COLO668 (cell line): ENCODE measurements at regions not wholly inside any gene's neighbourhood (a gene's known extent, or its start where the extent isn't known, plus 50 kb on each side); places are given as distances from the start of the nearest gene placed in this dataset.
"Not testable (repeated sequence)": the region's sequence is repeated elsewhere in the genome, so short reads cannot be mapped to it uniquely, and the experiment has no call there.

Experiments
- DNase-seq: peaks from one replicate; lab custom pipeline; 2025; ENCODE audit not compliant: unreplicated experiment; lab: John Stamatoyannopoulos, UW

GRCh38 chr2:9707611-9708160 is 76.9 kb upstream of the YWHAQ start:
- no peak for DNase-seq

GRCh38 chr2:9708683-9709538 is 78.1 kb upstream of the YWHAQ start:
- DNase-seq: peak; percentile 32

- no peak for DNase-seq
Measured at GRCh38 chr2:9709539-9710285, 78.9 kb upstream of the YWHAQ start.

DNA sequence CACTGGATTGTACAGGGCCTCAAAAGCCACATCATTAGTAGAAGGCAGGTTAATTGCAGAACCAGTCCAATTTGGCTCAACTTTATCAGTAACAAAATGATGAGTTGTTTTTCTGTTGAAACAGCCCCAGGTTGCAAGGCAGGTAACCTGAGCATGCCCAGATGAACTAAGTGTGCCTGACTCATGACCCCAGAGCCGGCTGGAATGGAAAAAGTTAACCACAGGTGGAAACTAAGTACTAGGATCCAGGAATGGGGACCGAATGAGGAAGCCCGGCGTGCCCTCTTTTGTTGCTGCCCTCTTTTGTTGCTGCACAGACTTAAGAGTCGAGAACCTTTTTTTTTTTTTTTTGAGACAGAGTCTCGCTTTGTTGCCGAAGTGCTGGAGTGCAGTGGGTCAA is 79.5 kb upstream of the YWHAQ start:
- DNase-seq: no peak

DNA sequence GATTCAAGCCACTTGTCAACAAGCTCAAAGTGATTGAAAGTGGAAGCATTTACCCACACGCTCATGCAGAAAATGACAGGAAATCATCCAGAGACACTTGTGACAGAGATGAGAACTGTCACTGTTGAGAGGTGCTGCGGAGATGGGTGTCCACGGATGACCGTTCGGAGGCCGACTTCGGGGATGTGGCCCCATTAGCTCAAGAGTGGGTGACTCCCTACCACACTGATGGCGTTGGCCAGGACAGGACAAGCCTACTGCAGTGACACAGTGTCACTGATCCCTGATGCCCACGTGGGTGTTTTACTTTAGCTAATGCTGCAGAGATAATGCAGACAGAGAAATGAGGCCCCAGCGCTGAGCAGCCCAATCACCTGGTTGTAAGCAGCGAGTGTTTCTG is 81.5 kb upstream of the YWHAQ start:
- DNase-seq: no peak

GRCh38 chr2:9714630-9715214 is 83.9 kb upstream of the YWHAQ start:
- DNase-seq: no peak

- DNase-seq: no peak
Measured at GRCh38 chr2:9715238-9715637, 84.4 kb upstream of the YWHAQ start.

- DNase-seq: no peak
Measured at GRCh38 chr2:9717886-9718451, 87.2 kb upstream of the YWHAQ start.

DNA sequence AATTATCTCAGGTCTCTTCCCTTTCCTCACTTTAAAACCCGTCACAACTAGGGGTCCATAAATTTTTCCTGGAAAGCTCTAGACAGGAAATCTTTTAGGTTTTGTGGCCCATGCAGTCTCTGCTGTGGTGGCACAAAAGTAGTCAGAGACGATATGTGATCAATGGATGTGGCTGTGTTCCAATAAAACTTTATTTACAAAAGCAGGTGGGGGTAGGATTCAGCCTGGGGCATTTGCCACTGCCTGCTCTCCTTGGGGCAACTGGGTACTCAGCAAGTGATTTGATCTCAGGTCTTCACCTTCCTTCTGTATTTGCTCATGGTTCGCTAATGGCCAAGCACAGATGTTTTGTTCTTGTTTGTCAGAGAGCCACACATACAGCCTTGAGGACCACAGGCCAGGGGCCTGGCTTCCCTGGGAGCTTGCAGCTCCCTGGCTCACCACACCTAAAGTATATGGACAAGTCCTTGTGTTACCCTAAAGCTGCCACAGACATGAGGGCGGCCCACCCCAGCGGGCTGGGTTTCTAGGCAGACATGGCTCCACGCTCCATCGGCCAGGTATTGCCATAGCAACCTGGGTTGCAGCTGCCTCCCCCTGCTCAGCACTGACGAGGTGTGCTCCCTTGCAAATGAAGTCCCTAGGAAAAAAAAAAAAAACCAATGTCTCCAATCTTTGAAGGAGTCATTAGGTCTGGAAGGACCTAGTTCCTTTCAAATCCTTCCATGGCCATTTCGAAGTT is 89.7 kb upstream of the YWHAQ start:
- peak; percentile 41 for DNase-seq

GRCh38 chr2:9721344-9721743 is 90.5 kb upstream of the YWHAQ start:
- DNase-seq: no peak

- DNase-seq: no peak
Measured at GRCh38 chr2:9722451-9722850, 91.7 kb upstream of the YWHAQ start.

DNA sequence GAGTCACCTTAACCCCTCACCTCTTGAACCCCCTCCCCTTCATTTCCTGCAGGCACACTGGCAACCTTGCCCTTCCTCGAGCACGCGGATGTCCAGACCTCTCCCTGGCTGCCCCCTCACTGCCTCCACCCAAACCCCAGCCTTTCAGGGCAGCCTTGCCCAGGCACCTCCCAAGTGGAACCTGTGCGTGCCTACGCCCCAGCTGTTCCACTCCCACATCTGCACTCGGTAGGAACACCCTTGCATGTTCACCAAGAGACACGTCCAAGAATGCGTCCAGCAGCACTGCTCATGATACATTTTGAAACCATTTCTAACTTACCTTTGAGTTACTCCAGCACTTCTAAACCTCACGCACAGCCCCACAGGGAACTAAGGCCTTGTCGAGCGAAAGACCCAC is 93.8 kb upstream of the YWHAQ start:
- DNase-seq: no peak

- no peak for DNase-seq
Measured at GRCh38 chr2:9725106-9725505, 94.3 kb upstream of the YWHAQ start.

DNA sequence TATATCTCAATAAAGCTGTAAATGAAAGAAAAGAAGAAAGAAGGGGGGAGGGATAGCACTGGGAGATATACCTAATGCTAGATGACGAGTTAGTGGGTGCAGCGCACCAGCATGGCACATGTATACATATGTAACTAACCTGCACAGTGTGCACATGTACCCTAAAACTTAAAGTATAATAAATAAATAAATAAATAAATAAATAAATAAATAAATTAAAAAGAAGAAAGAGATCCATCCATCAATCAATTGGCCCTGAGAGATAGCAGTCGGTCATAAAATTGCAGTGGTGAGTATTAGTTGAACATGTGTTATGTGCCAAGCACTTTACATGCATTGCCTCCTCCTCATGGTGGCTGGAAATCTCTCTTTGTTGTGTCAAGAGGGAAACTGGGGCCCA is 95.2 kb upstream of the YWHAQ start:
- not testable (repeated sequence) for DNase-seq

DNA sequence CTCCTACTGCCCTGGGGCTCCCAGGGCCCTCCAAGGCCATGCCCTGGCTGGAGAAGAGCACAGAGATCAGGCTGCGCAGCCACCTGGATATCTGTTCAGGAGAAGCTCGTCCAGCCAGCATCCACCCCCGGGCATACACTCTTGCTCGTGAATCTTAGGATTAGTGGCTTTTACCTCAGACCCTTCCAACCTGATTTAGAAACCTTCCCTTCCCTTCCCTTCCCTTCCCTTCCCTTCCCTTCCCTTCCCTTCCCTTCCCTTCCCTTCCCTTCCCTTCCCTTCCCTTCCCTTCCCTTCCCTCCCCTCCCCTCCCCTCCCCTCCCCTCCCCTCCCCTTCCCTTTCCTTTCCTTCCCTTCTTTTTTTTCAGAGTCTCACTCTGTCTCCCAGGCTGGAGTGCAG is 99.7 kb upstream of the YWHAQ start:
- not testable (repeated sequence) for DNase-seq

DNA sequence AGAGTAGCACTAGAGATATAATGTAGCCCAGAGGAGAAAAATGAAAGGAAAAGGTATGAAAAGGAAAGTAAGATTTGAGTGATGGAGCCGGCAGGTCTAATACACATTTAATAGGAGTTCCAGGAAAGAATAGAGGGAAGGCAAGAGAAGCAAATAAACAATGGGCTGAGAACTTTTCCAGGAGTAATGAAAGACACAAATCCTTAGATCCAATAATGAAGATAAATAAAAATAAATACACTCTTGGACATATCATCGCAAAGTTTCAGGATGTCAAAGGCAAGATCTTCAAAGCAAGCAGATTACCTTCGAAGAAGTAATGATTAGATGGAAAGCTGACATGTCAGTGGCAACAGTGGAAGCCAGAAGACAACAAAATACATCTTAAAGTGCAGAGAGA is 102.0 kb upstream of the YWHAQ start:
- DNase-seq: no peak

DNA sequence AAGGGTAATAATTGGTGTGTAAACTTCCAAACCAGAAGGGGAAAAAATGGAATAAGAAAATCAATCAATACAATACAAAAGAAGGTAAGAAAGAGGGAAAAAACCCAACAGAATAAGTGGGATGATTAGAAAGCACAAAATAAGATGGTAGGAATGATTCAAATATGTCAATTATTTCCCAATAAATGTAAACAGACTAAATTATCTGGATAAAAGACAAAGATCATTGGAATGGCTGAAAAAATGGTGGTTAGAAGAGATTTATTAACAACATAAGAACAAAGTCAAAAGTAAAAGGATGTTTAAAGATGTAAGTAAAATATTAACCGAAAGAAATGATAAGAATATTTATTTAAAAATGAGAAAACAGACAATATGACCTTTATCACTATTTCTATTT is 103.5 kb upstream of the YWHAQ start:
- DNase-seq: no peak

DNA sequence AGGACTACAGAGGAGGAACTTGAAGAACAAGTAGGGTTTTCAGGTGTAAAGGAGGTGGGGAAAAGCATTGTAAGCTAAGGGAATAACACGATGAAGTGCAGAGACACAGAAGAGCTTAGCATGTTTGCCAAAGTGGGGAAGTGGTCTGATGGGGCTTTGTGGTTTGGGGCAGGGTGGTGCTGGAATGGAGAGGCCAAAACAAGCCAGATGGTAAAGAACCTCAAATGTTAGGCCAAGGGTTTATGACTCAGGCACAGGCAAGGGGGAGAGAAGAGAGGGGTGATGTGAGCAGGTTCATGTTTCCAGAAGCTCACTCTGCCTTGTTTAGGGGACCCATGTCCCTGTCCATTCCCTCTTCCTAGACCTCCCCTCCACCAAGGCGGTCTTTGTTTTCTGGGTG is 104.5 kb upstream of the YWHAQ start:
- no peak for DNase-seq

DNA sequence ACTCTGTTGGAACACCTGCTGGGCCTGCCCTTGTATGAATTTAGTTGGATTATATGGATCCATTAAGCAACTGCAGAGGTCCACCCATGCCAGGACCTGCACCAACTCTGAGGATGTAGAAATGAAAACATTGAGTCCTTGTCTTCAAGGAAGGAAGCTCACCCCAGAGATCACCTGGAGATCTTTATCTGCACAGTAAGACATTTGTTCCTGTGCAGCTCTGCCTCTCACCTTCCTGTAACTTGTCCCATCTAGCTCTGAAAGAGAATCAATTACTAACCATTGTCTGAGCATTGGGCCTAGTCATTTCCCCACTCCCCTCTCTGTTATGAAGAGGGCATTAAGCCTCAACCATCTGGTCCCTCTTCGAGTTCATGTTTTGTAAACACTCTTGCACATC is 105.2 kb upstream of the YWHAQ start:
- DNase-seq: no peak

- DNase-seq: no peak
Measured at GRCh38 chr2:9737053-9737875, 106.0 kb upstream of the TAF1B start.
